SHP77 treated with DMSO at 0.1 percent for 48 hours (cell line): ENCODE measurements at regions not wholly inside any gene's neighbourhood (a gene's known extent, or its start where the extent isn't known, plus 50 kb on each side); places are given as distances from the start of the nearest gene placed in this dataset.
"Not testable (repeated sequence)": the region's sequence is repeated elsewhere in the genome, so short reads cannot be mapped to it uniquely, and the experiment has no call there.

Source experiments
- DNase-seq: peaks from one replicate; lab custom pipeline; 2025; lab: John Stamatoyannopoulos, UW

- no peak for DNase-seq
These were observed 149.3 kb downstream of the TGFB2 start for GRCh38 chr1:218494449-218494852.

GRCh38 chr1:218495931-218496330 is 150.8 kb downstream of the TGFB2 start:
- DNase-seq: no peak

- no peak for DNase-seq
These were observed 151.4 kb downstream of the TGFB2 start for GRCh38 chr1:218496561-218496960.

- peak; percentile 30 for DNase-seq
These were observed 153.2 kb downstream of the TGFB2 start for GRCh38 chr1:218498056-218498938.

- DNase-seq: peak; percentile 21
These were observed 154.0 kb downstream of the TGFB2 start for GRCh38 chr1:218499011-218499691.

- DNase-seq: no peak
These were observed 154.8 kb downstream of the TGFB2 start for GRCh38 chr1:218499911-218500310.

- DNase-seq: no peak
These were observed 156.0 kb downstream of the TGFB2 start for GRCh38 chr1:218501161-218501560.

GRCh38 chr1:218502383-218502782 is 157.2 kb downstream of the TGFB2 start:
- no peak for DNase-seq

- DNase-seq: no peak
These were observed 158.0 kb downstream of the TGFB2 start for GRCh38 chr1:218503102-218503501.

- no peak for DNase-seq
These were observed 162.3 kb downstream of the TGFB2 start for GRCh38 chr1:218507355-218508002.

- DNase-seq: no peak
These were observed 165.1 kb downstream of the TGFB2 start for GRCh38 chr1:218510153-218510772.

GRCh38 chr1:218513328-218513727 is 168.2 kb downstream of the TGFB2 start:
- DNase-seq: no peak

GRCh38 chr1:218514689-218515088 is 169.6 kb downstream of the TGFB2 start:
- DNase-seq: no peak

- no peak for DNase-seq
These were observed 171.4 kb downstream of the TGFB2 start for GRCh38 chr1:218516526-218516925.

- no peak for DNase-seq
These were observed 172.3 kb downstream of the TGFB2 start for GRCh38 chr1:218517459-218517858.

- DNase-seq: no peak
These were observed 173.1 kb downstream of the TGFB2 start for GRCh38 chr1:218518216-218518740.

- DNase-seq: not testable (repeated sequence)
These were observed 175.5 kb downstream of the TGFB2 start for GRCh38 chr1:218520646-218521045.

GRCh38 chr1:218521414-218522169 is 176.5 kb downstream of the TGFB2 start:
- DNase-seq: peak; percentile 24

GRCh38 chr1:218524526-218524925 is 179.4 kb downstream of the TGFB2 start:
- no peak for DNase-seq

GRCh38 chr1:218525031-218525430 is 179.9 kb downstream of the TGFB2 start:
- DNase-seq: no peak

- DNase-seq: no peak
These were observed 180.5 kb downstream of the TGFB2 start for GRCh38 chr1:218525451-218526197.
